GM10248 (cell line): ENCODE measurements at regions not wholly inside any gene's neighbourhood (a gene's known extent, or its start where the extent isn't known, plus 50 kb on each side); places are given as distances from the start of the nearest gene placed in this dataset.

Source experiments
- CTCF ChIA-PET: fragments of 300-600 bp; sonication (Branson Sonifier 250); formaldehyde crosslinking; extraction: SDS; loops from one replicate; lab custom pipeline; 2021; ENCODE audit warnings: antibody characterized with exemption; lab: Yijun Ruan, JAX
- POLR2A ChIA-PET: fragments of 350-650 bp; sonication (Branson Sonifier 250); formaldehyde crosslinking; extraction: SDS; loops from one replicate; lab custom pipeline; 2020; ENCODE audit warnings: antibody characterized with exemption; lab: Yijun Ruan, JAX
- DNase-seq: peaks from one replicate; pipeline ENCODE4 v3.0.0; 2012; ENCODE audit errors: extremely low spot score
- CTCF ChIP-seq: IDR thresholded peaks from 2 replicates; pipeline ENCODE4 v1.5.1; 2012; ENCODE audit warnings: mild to moderate bottlenecking, low read depth; ENCODE audit errors: extremely low read depth, missing control alignments, control extremely low read depth

- ChIA-PET CTCF (interaction anchor here (1.6 to 5.1 kb wide), 3 partner anchors 11 to 27 kb away, joined by 4 to 38 read pairs (median 7); no protein-coding TSS in a partner anchor), POLR2A (no interaction called here)
- TF ChIP-seq CTCF, result no peak
- no peak for DNase-seq
Observed at GRCh38 chr9:105854026-105854782, 159.9 kb downstream of the TMEM38B start.

- no peak for TF ChIP-seq CTCF
- POLR2A ChIA-PET, result interaction anchor here (0.6 kb wide), 1 partner anchor 1133 kb away, joined by 3 read pairs; no protein-coding TSS in a partner anchor
- CTCF ChIA-PET, result interaction anchor here (1.6 to 5.1 kb wide), 3 partner anchors 12 to 26 kb away, joined by 4 to 38 read pairs (median 7); no protein-coding TSS in a partner anchor
- no peak for DNase-seq
Observed at GRCh38 chr9:105854783-105855724, 160.7 kb downstream of the TMEM38B start.

- no peak for TF ChIP-seq CTCF
- ChIA-PET POLR2A (no interaction called here), CTCF (interaction anchor here (0.7 to 5.1 kb wide), 3 partner anchors 10 to 24 kb away, joined by 3 to 38 read pairs (median 3); no protein-coding TSS in a partner anchor)
- DNase-seq, result no peak
Observed at GRCh38 chr9:105855987-105856386, 161.6 kb downstream of the TMEM38B start.

GRCh38 chr9:105858006-105858690 is 163.8 kb downstream of the TMEM38B start:
- no peak for DNase-seq
- TF ChIP-seq CTCF, result no peak
- ChIA-PET CTCF (interaction anchor here (1.2 to 5.1 kb wide), 4 partner anchors 9 to 26 kb away, joined by 3 to 38 read pairs (median 6); no protein-coding TSS in a partner anchor), POLR2A (no interaction called here)

GRCh38 chr9:105858877-105859276 is 164.5 kb downstream of the TMEM38B start:
- TF ChIP-seq CTCF, result no peak
- ChIA-PET CTCF (interaction anchor here (1.3 to 5.1 kb wide), 3 partner anchors 16 to 25 kb away, joined by 4 to 38 read pairs (median 8); no protein-coding TSS in a partner anchor), POLR2A (no interaction called here)
- no peak for DNase-seq
